ENCODE measurements at regions not wholly inside any gene's neighbourhood (a gene's known extent, or its start where the extent isn't known, plus 50 kb on each side); places are given as distances from the start of the nearest gene placed in this dataset.

- DNase-seq = no peak
Observed at GRCh38 chr5:119789406-119790117, 160.2 kb downstream of the FAM170A start.

- no peak for DNase-seq
Observed at GRCh38 chr5:119792161-119792799, 162.9 kb downstream of the FAM170A start.

GRCh38 chr5:119795768-119796167 is 166.4 kb downstream of the FAM170A start:
- no peak for DNase-seq

GRCh38 chr5:119801570-119801969 is 172.2 kb downstream of the FAM170A start:
- no peak for DNase-seq

GRCh38 chr5:119808024-119808423 is 178.7 kb downstream of the FAM170A start:
- DNase-seq = no peak

- DNase-seq = no peak
Observed at GRCh38 chr5:119808474-119808873, 179.1 kb downstream of the FAM170A start.

- no peak for DNase-seq
Observed at GRCh38 chr5:119810217-119810616, 180.9 kb downstream of the FAM170A start.

GRCh38 chr5:119811458-119811857 is 182.1 kb downstream of the FAM170A start:
- no peak for DNase-seq

- DNase-seq = no peak
Observed at GRCh38 chr5:119814655-119815054, 185.3 kb downstream of the FAM170A start.

GRCh38 chr5:119816055-119816454 is 186.7 kb downstream of the FAM170A start:
- no peak for DNase-seq

- no peak for DNase-seq
Observed at GRCh38 chr5:119820016-119820415, 190.7 kb downstream of the FAM170A start.

GRCh38 chr5:119820608-119821007 is 191.2 kb downstream of the FAM170A start:
- no peak for DNase-seq

- DNase-seq = no peak
Observed at GRCh38 chr5:119828541-119828940, 199.2 kb downstream of the FAM170A start.

- DNase-seq = no peak
Observed at GRCh38 chr5:119829341-119829740, 200.0 kb downstream of the FAM170A start.

- no peak for DNase-seq
Observed at GRCh38 chr5:119833176-119833575, 203.8 kb downstream of the FAM170A start.

GRCh38 chr5:119840175-119840574 is 210.8 kb downstream of the FAM170A start:
- DNase-seq = no peak

- DNase-seq = no peak
Observed at GRCh38 chr5:119852140-119852539, 222.8 kb downstream of the FAM170A start.

GRCh38 chr5:119860463-119860862 is 231.1 kb downstream of the FAM170A start:
- no peak for DNase-seq

GRCh38 chr5:119862619-119863018 is 233.3 kb downstream of the FAM170A start:
- DNase-seq = no peak

GRCh38 chr5:119864286-119864685 is 234.9 kb downstream of the FAM170A start:
- no peak for DNase-seq

- no peak for DNase-seq
Observed at GRCh38 chr5:119873611-119874010, 244.3 kb downstream of the FAM170A start.

GRCh38 chr5:119876522-119876921 is 247.2 kb downstream of the FAM170A start:
- DNase-seq = no peak

- no peak for DNase-seq
Observed at GRCh38 chr5:119878712-119879111, 249.4 kb downstream of the FAM170A start.

Measured in amygdala (tissue), 56 donors.